GM19324 (cell line): ENCODE measurements at regions not wholly inside any gene's neighbourhood (a gene's known extent, or its start where the extent isn't known, plus 50 kb on each side); places are given as distances from the start of the nearest gene placed in this dataset.

Source experiments
- ATAC-seq: cut with Tn5 transposase; IDR thresholded peaks from one replicate; pipeline ENCODE4 v1.9.1; 2021; ENCODE audit warnings: mild to moderate bottlenecking, moderate library complexity; ENCODE audit not compliant: unreplicated experiment, low FRiP score

- ATAC-seq = no peak
These were observed 533.9 kb downstream of the TFAP2B start for GRCh38 chr6:51352506-51353029.

GRCh38 chr6:51360287-51360686 is 541.6 kb downstream of the TFAP2B start:
- no peak for ATAC-seq

GRCh38 chr6:51365566-51365965 is 546.9 kb downstream of the TFAP2B start:
- ATAC-seq = no peak

GRCh38 chr6:51369485-51369884 is 550.8 kb downstream of the TFAP2B start:
- ATAC-seq = no peak

GRCh38 chr6:51382847-51383246 is 564.2 kb downstream of the TFAP2B start:
- no peak for ATAC-seq

GRCh38 chr6:51384736-51385135 is 566.1 kb downstream of the TFAP2B start:
- ATAC-seq = no peak

- no peak for ATAC-seq
These were observed 567.7 kb downstream of the TFAP2B start for GRCh38 chr6:51386347-51386836.

- no peak for ATAC-seq
These were observed 569.2 kb downstream of the TFAP2B start for GRCh38 chr6:51387907-51388306.

GRCh38 chr6:51394061-51394460 is 575.4 kb downstream of the TFAP2B start:
- ATAC-seq = no peak

GRCh38 chr6:51396583-51396982 is 577.9 kb downstream of the TFAP2B start:
- ATAC-seq = no peak

GRCh38 chr6:51398064-51398705 is 579.5 kb downstream of the TFAP2B start:
- peak; percentile 68 for ATAC-seq

GRCh38 chr6:51398793-51399192 is 580.1 kb downstream of the TFAP2B start:
- no peak for ATAC-seq

GRCh38 chr6:51410453-51410852 is 591.8 kb downstream of the TFAP2B start:
- no peak for ATAC-seq

- no peak for ATAC-seq
These were observed 592.9 kb downstream of the TFAP2B start for GRCh38 chr6:51411496-51412125.

- no peak for ATAC-seq
These were observed 595.7 kb downstream of the TFAP2B start for GRCh38 chr6:51414361-51414760.

GRCh38 chr6:51415501-51415900 is 596.8 kb downstream of the TFAP2B start:
- no peak for ATAC-seq

GRCh38 chr6:51429017-51429712 is 610.5 kb downstream of the TFAP2B start:
- no peak for ATAC-seq

- no peak for ATAC-seq
These were observed 611.9 kb downstream of the TFAP2B start for GRCh38 chr6:51430589-51430988.

GRCh38 chr6:51432481-51432880 is 613.8 kb downstream of the TFAP2B start:
- ATAC-seq = no peak

GRCh38 chr6:51450248-51450957 is 631.7 kb downstream of the TFAP2B start:
- no peak for ATAC-seq

GRCh38 chr6:51450958-51451357 is 632.3 kb downstream of the TFAP2B start:
- ATAC-seq = no peak
